ENCODE measurements at regions not wholly inside any gene's neighbourhood (a gene's known extent, or its start where the extent isn't known, plus 50 kb on each side); places are given as distances from the start of the nearest gene placed in this dataset.

DNA sequence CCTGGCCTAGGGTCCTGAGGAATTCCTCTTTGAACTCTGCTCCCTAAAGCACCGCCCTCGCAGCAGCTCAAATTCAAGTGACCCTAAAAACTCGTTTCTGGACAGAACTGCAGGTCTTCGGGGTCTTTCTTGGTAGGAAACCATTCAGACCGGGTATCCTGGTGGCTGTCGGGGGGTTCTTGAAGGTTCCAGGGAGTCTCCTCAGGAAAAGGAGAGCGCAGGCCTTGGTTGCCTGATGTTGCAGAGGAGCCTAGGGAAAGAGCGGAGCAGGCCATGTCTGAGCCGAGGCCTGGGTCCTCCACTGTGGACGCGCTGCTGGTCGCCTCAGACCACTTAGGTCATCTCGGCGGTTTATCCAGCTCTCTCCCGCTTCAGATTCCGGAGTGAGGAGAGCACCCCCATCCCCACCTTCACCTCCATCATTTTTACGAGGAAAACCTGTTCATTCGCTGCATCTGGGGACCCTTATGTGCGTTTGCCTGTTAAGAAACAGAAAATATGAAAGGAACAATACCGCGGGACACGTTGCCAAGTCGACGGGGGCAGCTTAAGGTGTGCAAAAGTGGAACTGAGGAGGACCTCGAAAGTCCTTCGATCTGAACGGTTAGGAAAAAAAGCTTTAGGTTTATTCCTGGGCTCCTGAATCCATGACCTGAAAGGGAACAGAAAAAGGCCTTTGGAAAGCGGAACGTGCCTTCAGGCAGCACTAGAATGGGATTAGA, 299.4 kb downstream of the PARP8 start:
- Mint-ChIP-seq H3K9me3 (ENCODE audit: unreplicated experiment) (no peaks in the 10 kb centered on the region), H3K4me1 (ENCODE audit: insufficient read depth, unreplicated experiment) (peaks cover 6% of the 10 kb centered on the region), H3K27ac (ENCODE audit: low read depth, unreplicated experiment) (no peak overlapping the region), H3K27me3 (ENCODE audit: insufficient read depth, unreplicated experiment) (peaks cover 78% of the 10 kb centered on the region), H3K36me3 (ENCODE audit: insufficient read depth, unreplicated experiment) (no peaks in the 10 kb centered on the region), H3K4me3 (ENCODE audit: unreplicated experiment) (no peak overlapping the region)
- ChIA-PET CTCF (interaction anchor here (0.6 to 2.2 kb wide), 6 partner anchors 10 to 1389 kb away, joined by 3 to 9 read pairs (median 3); partner anchors contain the start of gene ISL1), POLR2A (no interaction called here)
- intact Hi-C loops (cut with micrococcal nuclease): no loop called here
- BruUV-seq (replicated peaks): no TSS peak
- TF ChIP-seq CTCF (IDR thresholded peaks at IDR 0.05; ENCODE audit: unreplicated experiment): no peak
- no peak for DNase-seq (ENCODE audit: unreplicated experiment)

DNA sequence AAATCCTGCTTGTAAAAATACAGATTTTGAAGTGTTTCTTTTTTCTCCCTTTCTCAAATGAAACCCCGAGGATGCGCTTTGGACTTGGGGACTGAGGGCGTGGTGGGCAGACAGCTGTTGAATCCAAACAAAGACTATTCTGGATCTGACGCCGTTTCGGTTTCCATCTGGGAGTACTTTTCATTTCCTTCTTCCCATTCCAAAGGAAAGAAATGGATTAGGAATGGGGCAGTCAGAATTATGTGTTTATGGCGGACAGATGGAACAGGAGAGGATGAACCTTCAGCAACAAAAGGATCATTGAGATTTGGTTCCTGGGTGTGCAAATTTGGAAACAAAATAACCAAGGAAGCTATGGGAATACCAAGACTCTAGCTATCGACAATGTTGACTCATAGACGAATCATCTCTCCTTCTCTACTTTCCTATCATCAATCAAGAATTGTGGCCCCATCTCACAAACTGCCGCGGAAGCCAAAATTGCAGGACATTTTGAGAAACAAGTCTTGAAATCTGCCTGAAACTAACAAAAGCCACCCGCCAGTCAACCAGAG, 300.6 kb downstream of the PARP8 start:
- BruUV-seq (replicated peaks): no TSS peak
- Mint-ChIP-seq H3K4me1 (ENCODE audit: insufficient read depth, unreplicated experiment) (peaks cover 6% of the 10 kb centered on the region), H3K9me3 (ENCODE audit: unreplicated experiment) (no peaks in the 10 kb centered on the region), H3K4me3 (ENCODE audit: unreplicated experiment) (no peak overlapping the region), H3K27ac (ENCODE audit: low read depth, unreplicated experiment) (no peak overlapping the region), H3K27me3 (ENCODE audit: insufficient read depth, unreplicated experiment) (peaks cover 77% of the 10 kb centered on the region), H3K36me3 (ENCODE audit: insufficient read depth, unreplicated experiment) (no peaks in the 10 kb centered on the region)
- DNase-seq (ENCODE audit: unreplicated experiment): no peak
- ChIA-PET POLR2A (no interaction called here), CTCF (interaction anchor here (0.9 to 2.2 kb wide), 3 partner anchors 8 to 416 kb away, joined by 3 to 8 read pairs (median 4); partner anchors contain the start of gene ISL1)
- TF ChIP-seq CTCF (IDR thresholded peaks at IDR 0.05; ENCODE audit: unreplicated experiment): no peak
- intact Hi-C loops (cut with micrococcal nuclease): no loop called here

GRCh38 chr5:50967563-50968355, 301.3 kb downstream of the PARP8 start:
- DNase-seq (ENCODE audit: unreplicated experiment): no peak
- Mint-ChIP-seq H3K9me3 (ENCODE audit: unreplicated experiment) (no peaks in the 10 kb centered on the region), H3K27me3 (ENCODE audit: insufficient read depth, unreplicated experiment) (peaks cover 77% of the 10 kb centered on the region), H3K27ac (ENCODE audit: low read depth, unreplicated experiment) (no peak overlapping the region), H3K4me1 (ENCODE audit: insufficient read depth, unreplicated experiment) (peaks cover 6% of the 10 kb centered on the region), H3K36me3 (ENCODE audit: insufficient read depth, unreplicated experiment) (no peaks in the 10 kb centered on the region), H3K4me3 (ENCODE audit: unreplicated experiment) (no peak overlapping the region)
- intact Hi-C loops (cut with micrococcal nuclease): no loop called here
- no TSS peak for BruUV-seq (replicated peaks)
- ChIA-PET CTCF (interaction anchor here (0.7 to 1.3 kb wide), 2 partner anchors 9 to 23 kb away, joined by 3 to 4 read pairs; no protein-coding TSS in a partner anchor), POLR2A (interaction anchor here (0.7 kb wide), 1 partner anchor 1039 kb away, joined by 3 read pairs; no protein-coding TSS in a partner anchor)
- no peak for TF ChIP-seq CTCF (IDR thresholded peaks at IDR 0.05; ENCODE audit: unreplicated experiment)

Measured in MCF 10A (cell line).